C4-2B (cell line): ENCODE measurements at regions not wholly inside any gene's neighbourhood (a gene's known extent, or its start where the extent isn't known, plus 50 kb on each side); places are given as distances from the start of the nearest gene placed in this dataset.
"Not testable (repeated sequence)": the region's sequence is repeated elsewhere in the genome, so short reads cannot be mapped to it uniquely, and the experiment has no call there.

ENCODE experiments used
- H3K27ac ChIP-seq: fragments of 450-650 bp; 2 replicates; pipeline ENCODE4 v1.5.1; 2017
- ZFX ChIP-seq: fragments of 450-650 bp; IDR thresholded peaks from 2 replicates; pipeline ENCODE4 v1.6.1; 2017
- TF ChIP-seq, protein P1 (sequence below): fragments of 450-650 bp; conservative IDR thresholded peaks from 2 replicates; pipeline ENCODE4 v1.5.1; 2017; ENCODE audit warnings: mild to moderate bottlenecking

DNA sequence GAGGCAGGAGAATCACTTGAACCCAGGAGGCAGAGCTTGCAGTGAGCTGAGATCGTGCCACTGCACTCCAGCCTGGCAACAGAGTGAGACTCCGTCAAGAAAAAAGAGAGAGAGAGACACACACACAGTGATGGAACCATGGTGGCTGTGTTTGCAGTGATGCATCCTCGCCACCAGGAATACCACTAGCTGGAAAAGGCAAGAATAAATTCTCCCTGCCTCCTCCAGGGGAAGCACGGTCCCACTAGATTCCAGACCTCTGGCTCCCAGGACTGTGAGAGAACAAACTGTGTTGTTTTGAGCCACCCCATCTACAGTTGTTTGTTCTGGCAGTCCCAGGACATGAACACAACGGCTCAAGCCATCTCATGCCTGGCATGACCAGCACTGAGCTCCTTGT is 320.3 kb upstream of the FOXK1 start:
- no peak for TF ChIP-seq ZFX
- TF ChIP-seq, protein P1, sequence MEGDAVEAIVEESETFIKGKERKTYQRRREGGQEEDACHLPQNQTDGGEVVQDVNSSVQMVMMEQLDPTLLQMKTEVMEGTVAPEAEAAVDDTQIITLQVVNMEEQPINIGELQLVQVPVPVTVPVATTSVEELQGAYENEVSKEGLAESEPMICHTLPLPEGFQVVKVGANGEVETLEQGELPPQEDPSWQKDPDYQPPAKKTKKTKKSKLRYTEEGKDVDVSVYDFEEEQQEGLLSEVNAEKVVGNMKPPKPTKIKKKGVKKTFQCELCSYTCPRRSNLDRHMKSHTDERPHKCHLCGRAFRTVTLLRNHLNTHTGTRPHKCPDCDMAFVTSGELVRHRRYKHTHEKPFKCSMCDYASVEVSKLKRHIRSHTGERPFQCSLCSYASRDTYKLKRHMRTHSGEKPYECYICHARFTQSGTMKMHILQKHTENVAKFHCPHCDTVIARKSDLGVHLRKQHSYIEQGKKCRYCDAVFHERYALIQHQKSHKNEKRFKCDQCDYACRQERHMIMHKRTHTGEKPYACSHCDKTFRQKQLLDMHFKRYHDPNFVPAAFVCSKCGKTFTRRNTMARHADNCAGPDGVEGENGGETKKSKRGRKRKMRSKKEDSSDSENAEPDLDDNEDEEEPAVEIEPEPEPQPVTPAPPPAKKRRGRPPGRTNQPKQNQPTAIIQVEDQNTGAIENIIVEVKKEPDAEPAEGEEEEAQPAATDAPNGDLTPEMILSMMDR, result no peak; the same call in 1 of the 2 replicates
- no peak overlapping the region for H3K27ac ChIP-seq

DNA sequence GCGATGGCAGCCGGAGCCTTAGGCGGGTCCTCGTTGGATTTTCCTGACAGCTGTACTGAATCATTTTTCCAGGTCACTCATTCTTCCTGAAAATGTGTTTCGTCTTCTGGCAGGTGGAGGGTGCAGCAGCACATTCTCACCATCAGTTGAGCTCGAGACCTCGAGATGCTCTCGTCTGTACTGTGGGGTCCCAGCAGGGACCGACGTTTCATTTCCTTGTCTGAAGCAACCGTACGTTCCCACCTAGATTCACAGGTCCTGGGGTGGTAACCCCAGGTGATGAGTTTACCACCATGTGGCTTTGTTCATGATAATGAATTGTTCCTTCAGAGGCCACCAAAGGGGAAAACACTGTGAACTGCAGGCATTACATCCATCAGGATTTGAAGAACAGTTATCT is 298.5 kb upstream of the FOXK1 start:
- no peak overlapping the region for H3K27ac ChIP-seq

DNA sequence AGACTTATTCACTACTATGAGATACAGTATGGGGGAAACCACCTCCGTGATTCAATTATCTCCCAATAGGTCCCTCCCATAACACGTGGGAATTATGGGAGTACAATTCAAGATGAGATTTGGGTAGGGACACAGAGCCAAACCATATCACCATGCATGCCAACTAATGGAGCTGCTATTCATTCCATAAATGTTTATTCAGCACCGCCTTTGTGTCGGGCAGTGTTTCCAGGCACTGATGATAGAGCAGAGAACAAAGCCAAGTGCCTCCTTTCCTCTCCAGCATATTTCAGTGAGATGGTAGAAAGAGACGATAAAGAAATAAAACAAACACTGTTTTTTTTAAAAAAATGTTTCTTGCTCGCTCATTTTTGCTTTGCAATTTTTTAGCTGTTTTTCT is 295.9 kb upstream of the FOXK1 start:
- no peak overlapping the region for H3K27ac ChIP-seq
- TF ChIP-seq, protein P1, result no peak
- no peak for TF ChIP-seq ZFX

More for the DNA sequence above, 298.5 kb upstream of the FOXK1 start:
- TF ChIP-seq, protein P1, result no peak
- no peak for TF ChIP-seq ZFX

DNA sequence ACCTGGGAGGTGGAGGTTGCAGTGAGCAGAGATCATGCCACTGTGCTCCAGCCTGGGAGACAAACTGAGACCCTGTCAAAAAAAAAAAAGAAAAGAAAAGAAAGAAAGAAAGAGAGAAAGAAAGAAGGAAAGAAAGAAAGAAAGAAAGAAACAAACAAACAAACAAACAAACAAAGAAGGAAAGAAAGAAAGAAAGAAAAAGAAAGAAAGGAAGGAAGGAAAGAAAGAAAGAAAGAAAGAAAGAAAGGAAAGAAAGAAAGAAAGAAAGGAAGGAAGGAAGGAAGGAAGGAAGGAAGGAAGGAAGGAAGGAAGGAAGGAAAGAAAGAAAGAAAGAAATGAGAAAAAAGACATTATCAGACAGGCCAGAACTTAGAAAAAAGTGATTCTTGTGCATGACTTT is 291.0 kb upstream of the FOXK1 start:
- not testable (repeated sequence) for H3K27ac ChIP-seq

DNA sequence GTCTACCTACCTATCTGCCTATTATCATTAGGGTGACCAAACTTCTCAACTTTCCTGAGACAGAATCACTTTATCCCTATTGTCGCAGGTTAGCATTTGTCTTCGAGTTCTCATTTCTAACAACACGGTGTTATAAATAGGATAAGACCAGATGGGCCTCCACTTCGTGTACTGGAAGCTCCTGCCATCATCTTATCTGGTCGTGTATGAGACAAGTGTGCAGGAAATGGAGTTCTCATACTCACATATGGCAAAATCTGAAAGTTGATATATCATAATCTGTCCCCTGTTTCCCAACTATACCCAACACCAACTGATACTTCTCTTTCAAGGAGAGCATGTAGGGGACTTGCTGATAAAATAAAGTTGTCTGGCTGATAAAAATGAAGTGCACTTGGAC is 287.4 kb upstream of the FOXK1 start:
- TF ChIP-seq ZFX, result no peak
- TF ChIP-seq, protein P1, result no peak
- H3K27ac ChIP-seq, result no peak overlapping the region

DNA sequence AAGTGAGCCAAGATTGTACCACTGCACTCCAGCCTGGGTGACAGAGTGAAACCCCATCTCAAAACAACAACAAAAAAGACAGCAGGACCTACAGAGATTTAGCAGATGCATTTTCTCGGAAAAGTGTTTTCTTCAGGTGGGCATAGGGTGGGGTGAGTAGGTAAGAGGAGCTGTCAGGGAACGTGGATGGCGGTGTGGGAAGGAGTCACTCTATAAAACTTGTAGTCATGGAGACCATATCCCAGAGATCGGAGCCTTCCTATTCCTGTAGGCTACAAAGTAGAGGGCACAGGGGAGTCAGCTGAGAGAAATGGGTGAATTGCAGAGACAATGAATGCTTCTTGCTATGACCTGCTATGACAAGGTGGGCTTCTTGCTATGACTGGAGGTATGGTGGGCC is 283.0 kb upstream of the FOXK1 start:
- no peak overlapping the region for H3K27ac ChIP-seq
- TF ChIP-seq, protein P1, result no peak
- no peak for TF ChIP-seq ZFX

DNA sequence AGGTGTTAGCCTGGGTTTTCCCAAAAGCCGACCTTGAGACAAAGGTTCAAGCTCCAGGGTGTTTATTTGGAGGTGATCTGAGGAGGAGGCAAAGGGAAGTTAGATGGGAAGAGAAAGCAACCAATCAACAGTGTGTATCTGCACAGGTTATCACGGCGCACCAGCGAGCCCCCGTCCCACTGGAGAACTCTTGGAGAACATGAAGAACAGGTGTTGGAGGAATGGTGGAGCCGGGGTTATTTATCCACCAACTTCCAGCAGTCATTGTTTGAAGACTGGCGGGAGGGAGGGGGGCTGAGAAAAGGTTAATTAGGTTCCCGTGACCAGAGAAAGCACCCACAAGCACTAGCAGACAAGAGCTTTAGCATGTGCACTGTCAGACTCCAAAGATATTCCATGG is 282.5 kb upstream of the FOXK1 start:
- no peak overlapping the region for H3K27ac ChIP-seq
- TF ChIP-seq, protein P1, result no peak
- TF ChIP-seq ZFX, result no peak

DNA sequence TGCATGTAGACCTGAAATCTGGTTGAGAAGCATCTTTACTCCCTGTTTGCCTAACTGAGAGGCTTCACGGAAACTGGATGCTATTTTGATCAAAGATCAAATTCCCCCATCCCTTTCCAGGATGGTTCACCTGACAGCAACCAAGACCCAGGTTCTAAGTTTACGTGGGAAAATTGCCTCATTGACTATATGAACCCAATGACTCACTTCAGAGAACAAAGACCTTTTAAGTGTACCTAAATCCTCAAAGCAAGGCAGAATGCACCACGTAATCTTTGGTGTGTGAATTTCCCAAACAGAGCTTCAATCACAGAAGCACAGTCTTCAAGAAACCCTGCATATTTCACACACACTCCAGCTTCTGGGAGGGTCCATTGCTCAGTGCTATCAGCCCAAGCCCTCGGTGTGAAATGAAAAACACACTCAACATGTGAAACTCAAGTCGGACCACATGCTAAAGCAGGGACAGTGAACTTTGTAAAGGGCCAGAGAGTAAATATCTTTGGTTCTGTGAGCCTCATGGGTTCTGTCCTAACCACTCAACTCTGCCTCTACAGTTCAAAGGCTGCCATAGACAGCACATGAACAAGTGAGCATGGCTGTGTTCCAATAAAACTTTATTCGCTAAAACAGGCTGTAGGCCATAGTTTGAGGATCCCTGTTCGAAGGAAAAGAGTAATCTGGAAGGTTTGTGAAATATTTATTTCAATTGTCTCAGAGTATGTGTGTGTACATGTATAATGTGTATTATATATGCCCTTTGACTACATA is 275.6 kb upstream of the FOXK1 start:
- H3K27ac ChIP-seq, result no peak overlapping the region
- no peak for TF ChIP-seq ZFX
